DND-41 (cell line): ENCODE measurements at regions not wholly inside any gene's neighbourhood (a gene's known extent, or its start where the extent isn't known, plus 50 kb on each side); places are given as distances from the start of the nearest gene placed in this dataset.

Experiments used
- ATAC-seq: fragments of 200-7000 bp; cut with Tn5 transposase; 3 replicates; pipeline ENCODE4 v1.9.1; 2021; ENCODE audit warnings: low read depth; ENCODE audit not compliant: insufficient read depth
- DNase-seq: peaks from one replicate; pipeline ENCODE4 v3.0.0-alpha.2; 2020
- H2AFZ ChIP-seq: 2 replicates; pipeline ENCODE4 v1.6.0; 2012; ENCODE audit warnings: low read depth, low read length
- H3K27ac ChIP-seq: 2 replicates; pipeline ENCODE4 v1.5.1; 2012; ENCODE audit warnings: low read length, inconsistent platforms
- H3K27me3 ChIP-seq: fragments of 200-600 bp; sonication (generic); 2 replicates; pipeline ENCODE4 v1.6.0; 2012; ENCODE audit warnings: low read length, mild to moderate bottlenecking, inconsistent platforms; ENCODE audit not compliant: insufficient read depth, poor library complexity
- H3K36me3 ChIP-seq: 2 replicates; pipeline ENCODE4 v1.5.1; 2012; ENCODE audit warnings: low read length, inconsistent platforms; ENCODE audit not compliant: insufficient read depth
- H3K4me1 ChIP-seq: 2 replicates; pipeline ENCODE4 v1.5.1; 2012; ENCODE audit warnings: mild to moderate bottlenecking, low read length; ENCODE audit not compliant: insufficient read depth
- H3K4me2 ChIP-seq: 2 replicates; pipeline ENCODE4 v1.6.0; 2012; ENCODE audit warnings: mild to moderate bottlenecking, moderate library complexity, low read length, inconsistent platforms; ENCODE audit not compliant: insufficient read depth
- H3K4me3 ChIP-seq, 2 experiments: fragments of 200-600 bp in 1 of 2; shearing (Covaris generic) in 1 of 2; 2 replicates each; pipeline ENCODE4 v1.5.1; 2012 to 2016; ENCODE audit warnings: inconsistent platforms in 2 of 2, low read length in 2 of 2, mild to moderate bottlenecking in 2 of 2, low read depth in 1 of 2, moderate library complexity in 1 of 2
- H3K79me2 ChIP-seq: 2 replicates; pipeline ENCODE4 v1.6.0; 2012; ENCODE audit warnings: low read length, inconsistent platforms; ENCODE audit not compliant: insufficient read depth
- H3K9ac ChIP-seq: 2 replicates; pipeline ENCODE4 v1.6.0; 2012; ENCODE audit warnings: low read depth, mild to moderate bottlenecking, inconsistent platforms, low read length, moderate library complexity
- H3K9me3 ChIP-seq: 2 replicates; pipeline ENCODE4 v1.5.1; 2012; ENCODE audit warnings: low read length, moderate library complexity, mild to moderate bottlenecking, inconsistent platforms; ENCODE audit not compliant: insufficient read depth, severe bottlenecking
- H4K20me1 ChIP-seq: 2 replicates; pipeline ENCODE4 v1.6.0; 2012; ENCODE audit warnings: low read length; ENCODE audit not compliant: insufficient read depth
- EZH2 ChIP-seq: IDR thresholded peaks from 3 replicates; pipeline ENCODE4 v1.6.1; 2012; ENCODE audit warnings: borderline replicate concordance, low read depth, mild to moderate bottlenecking, moderate library complexity, low read length, inconsistent platforms; ENCODE audit not compliant: severe bottlenecking
- TF ChIP-seq, protein P1 (sequence below): IDR thresholded peaks from 2 replicates; pipeline ENCODE4 v1.5.1; 2012; ENCODE audit warnings: borderline replicate concordance, low read length, moderate library complexity, mild to moderate bottlenecking; ENCODE audit not compliant: poor library complexity, severe bottlenecking; ENCODE audit errors: extremely low read depth

DNA sequence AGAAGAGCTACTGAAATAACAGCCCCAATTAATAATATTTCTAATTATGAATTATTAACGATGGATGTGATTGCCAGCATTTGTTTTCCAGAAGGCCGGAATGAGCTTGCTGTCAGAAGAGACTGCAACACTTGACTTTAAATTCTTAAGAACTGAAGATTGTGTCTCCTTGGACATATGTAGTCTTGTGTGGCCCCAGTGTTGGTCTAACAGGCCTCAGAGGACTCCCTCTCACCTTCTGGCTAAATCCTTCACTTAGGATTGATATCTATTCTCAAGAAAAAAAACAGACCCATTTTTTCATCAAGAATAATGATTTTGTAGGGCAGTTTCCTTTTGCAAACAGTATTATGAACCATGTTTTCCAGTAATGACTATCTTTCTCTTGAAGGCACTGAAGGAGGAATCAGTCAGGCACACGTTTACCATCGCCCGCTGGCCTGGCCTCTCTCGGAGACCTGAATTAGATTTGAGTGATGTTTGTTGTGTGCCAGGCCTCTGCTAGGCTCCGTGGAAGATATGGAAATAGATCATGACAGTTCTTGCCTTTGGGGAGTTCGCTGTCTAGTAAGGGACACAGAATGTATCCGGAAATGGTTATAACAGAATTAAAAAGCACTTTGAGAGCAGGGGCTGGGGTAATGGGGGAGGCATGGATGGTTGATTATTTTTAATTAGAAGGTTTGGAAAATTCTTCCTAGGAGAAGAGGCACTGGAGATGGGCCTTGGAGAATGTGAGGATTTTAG is 258.0 kb downstream of the MYCN start:
- no peaks in the 10 kb centered on the region for H3K4me1 ChIP-seq
- H4K20me1 ChIP-seq: no peaks in the 10 kb centered on the region
- H3K79me2 ChIP-seq: no peaks in the 10 kb centered on the region
- ATAC-seq (no peak), DNase-seq (no peak)
- H3K27me3 ChIP-seq: no peaks in the 10 kb centered on the region
- H3K9ac ChIP-seq: no peak overlapping the region
- H2AFZ ChIP-seq: no peak overlapping the region
- H3K27ac ChIP-seq: no peak overlapping the region
- no peak for TF ChIP-seq EZH2
- TF ChIP-seq, protein P1, sequence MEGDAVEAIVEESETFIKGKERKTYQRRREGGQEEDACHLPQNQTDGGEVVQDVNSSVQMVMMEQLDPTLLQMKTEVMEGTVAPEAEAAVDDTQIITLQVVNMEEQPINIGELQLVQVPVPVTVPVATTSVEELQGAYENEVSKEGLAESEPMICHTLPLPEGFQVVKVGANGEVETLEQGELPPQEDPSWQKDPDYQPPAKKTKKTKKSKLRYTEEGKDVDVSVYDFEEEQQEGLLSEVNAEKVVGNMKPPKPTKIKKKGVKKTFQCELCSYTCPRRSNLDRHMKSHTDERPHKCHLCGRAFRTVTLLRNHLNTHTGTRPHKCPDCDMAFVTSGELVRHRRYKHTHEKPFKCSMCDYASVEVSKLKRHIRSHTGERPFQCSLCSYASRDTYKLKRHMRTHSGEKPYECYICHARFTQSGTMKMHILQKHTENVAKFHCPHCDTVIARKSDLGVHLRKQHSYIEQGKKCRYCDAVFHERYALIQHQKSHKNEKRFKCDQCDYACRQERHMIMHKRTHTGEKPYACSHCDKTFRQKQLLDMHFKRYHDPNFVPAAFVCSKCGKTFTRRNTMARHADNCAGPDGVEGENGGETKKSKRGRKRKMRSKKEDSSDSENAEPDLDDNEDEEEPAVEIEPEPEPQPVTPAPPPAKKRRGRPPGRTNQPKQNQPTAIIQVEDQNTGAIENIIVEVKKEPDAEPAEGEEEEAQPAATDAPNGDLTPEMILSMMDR: no peak
- no peak overlapping the region for H3K4me3 ChIP-seq
- H3K9me3 ChIP-seq: no peaks in the 10 kb centered on the region
- H3K4me2 ChIP-seq: no peak overlapping the region
- H3K36me3 ChIP-seq: no peaks in the 10 kb centered on the region

DNA sequence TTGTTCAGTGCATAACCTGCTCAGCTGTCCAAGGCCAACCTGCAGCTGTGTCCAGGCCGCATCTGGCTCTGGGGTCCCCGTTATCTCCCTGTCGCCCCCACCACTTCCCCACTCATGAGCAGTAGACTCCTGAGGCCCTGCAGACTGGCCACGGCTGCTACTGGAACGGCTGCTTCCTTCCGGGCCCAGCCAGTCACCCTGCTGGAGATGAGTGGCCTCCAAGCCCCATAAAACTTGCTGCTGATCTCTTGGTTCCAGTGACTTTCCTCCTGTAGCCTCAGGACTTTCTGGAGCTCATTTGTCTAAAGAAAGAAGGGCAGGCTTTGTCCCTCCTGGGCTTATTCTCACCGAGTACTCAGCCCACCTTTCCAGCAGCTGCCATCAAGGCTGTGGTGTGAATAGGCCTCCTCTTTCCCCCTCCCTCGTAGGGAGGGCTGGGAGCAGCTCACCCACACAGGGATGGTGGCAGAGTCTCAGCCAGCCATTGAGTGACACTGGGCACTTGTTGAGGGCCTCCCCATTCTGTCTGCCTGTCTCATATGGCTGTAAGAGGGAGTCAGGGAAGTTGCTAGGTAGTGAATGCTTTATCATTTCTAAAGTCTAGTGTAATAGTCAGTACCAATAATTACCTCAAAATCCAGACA is 257.3 kb downstream of the MYCN start:
- Histone ChIP-seq H3K4me3 (no peak overlapping the region), H2AFZ (no peak overlapping the region), H3K9ac (no peak overlapping the region), H3K79me2 (no peaks in the 10 kb centered on the region), H3K4me1 (no peaks in the 10 kb centered on the region), H3K4me2 (no peak overlapping the region), H4K20me1 (no peaks in the 10 kb centered on the region), H3K36me3 (no peaks in the 10 kb centered on the region), H3K27me3 (no peaks in the 10 kb centered on the region), H3K27ac (no peak overlapping the region), H3K9me3 (no peaks in the 10 kb centered on the region)
- ATAC-seq (no peak), DNase-seq (no peak)
- TF ChIP-seq, protein P1: no peak
- TF ChIP-seq EZH2: no peak

DNA sequence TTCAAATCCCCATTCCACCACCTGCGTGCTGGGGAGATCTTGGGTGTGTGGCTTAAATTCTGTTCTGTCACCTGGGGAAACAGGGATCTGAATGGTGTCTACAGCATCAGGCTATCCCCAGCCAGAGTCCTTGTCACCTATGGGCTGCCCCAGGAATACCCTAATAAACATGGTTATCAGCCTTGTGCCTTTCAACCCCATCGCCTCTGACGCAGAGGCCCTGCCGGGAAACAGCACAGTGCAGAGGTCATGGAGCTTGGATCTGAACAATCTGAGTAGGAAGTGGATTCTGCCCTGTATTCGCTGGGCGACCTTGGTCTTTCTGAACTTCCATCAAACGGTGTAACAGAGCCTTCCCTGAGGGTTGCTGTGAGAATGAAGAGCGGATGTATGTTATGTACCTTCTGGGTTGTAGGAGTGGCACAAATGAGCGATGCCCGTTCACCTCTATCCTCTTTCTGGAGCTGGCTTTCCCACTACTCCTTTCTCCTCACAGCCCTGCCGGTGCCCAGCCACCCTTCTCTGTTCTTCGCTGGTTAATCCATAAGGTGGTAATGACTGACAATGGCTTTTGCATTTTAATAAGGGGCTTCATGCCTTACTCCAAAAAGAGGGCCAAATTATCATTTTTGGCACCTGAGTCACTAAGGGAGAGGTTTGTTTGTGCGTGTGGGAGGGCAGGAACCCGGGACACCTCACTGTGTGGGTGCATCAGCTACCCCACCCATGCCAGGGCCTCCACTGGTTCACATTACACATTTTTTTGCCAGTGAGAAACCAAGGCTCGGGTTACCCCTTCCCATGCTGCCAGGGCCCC is 256.5 kb downstream of the MYCN start:
- Histone ChIP-seq H3K9ac (no peak overlapping the region), H3K4me3 (no peak overlapping the region), H3K4me2 (no peak overlapping the region), H3K27ac (no peak overlapping the region), H3K27me3 (no peaks in the 10 kb centered on the region), H3K79me2 (no peaks in the 10 kb centered on the region), H3K9me3 (no peaks in the 10 kb centered on the region), H2AFZ (no peak overlapping the region), H3K36me3 (no peaks in the 10 kb centered on the region), H3K4me1 (no peaks in the 10 kb centered on the region), H4K20me1 (no peaks in the 10 kb centered on the region)
- ATAC-seq (no peak), DNase-seq (no peak)
- TF ChIP-seq, protein P1: no peak
- TF ChIP-seq EZH2: no peak
